B cell (primary cell): ENCODE measurements at regions not wholly inside any gene's neighbourhood (a gene's known extent, or its start where the extent isn't known, plus 50 kb on each side); places are given as distances from the start of the nearest gene placed in this dataset.

Experiments
- ATAC-seq: fragments of 200-7000 bp; cut with Tn5 transposase; one replicate; pipeline ENCODE4 v1.10.0; 2021; ENCODE audit warnings: low read depth, mild to moderate bottlenecking, moderate number of reproducible peaks, moderate library complexity
- CTCF ChIA-PET: fragments of 350-600 bp; sonication (Branson Sonifier 250); formaldehyde crosslinking; loops from one replicate; lab custom pipeline; 2021; ENCODE audit warnings: antibody characterized with exemption, inconsistent platforms; lab: Charles Lee
- POLR2A ChIA-PET: fragments of 350-600 bp; sonication (Branson Sonifier 250); formaldehyde crosslinking; loops from one replicate; lab custom pipeline; 2021; ENCODE audit warnings: antibody characterized with exemption; lab: Charles Lee
- DNase-seq: peaks from one replicate; pipeline ENCODE4 v3.0.0; 2013
- H2AFZ ChIP-seq: 2 replicates; pipeline ENCODE4 v1.6.1; 2012; ENCODE audit warnings: mild to moderate bottlenecking, low read depth, low read length; ENCODE audit not compliant: insufficient read depth, poor library complexity, severe bottlenecking
- H3K27ac ChIP-seq, 2 donors: 1 replicate in 1 of 2; 2 replicates in 1 of 2; pipeline ENCODE4 v1.5.1; 2012 to 2013; ENCODE audit warnings: low read length in 2 of 2, mild to moderate bottlenecking in 2 of 2, moderate library complexity in 1 of 2
- H3K27me3 ChIP-seq, 4 experiments: fragments of 200-600 bp in 1 of 4; sonication (generic) in 1 of 4; replicated peaks in 1 of 4; 1 replicate in 2 of 4; 2 replicates in 2 of 4; pipeline versions ENCODE4 v1.6.1 to v1.7.0; 2013 to 2016; ENCODE audit warnings: low read length in 3 of 4, mild to moderate bottlenecking in 2 of 4, mixed read lengths in 1 of 4, moderate library complexity in 1 of 4; ENCODE audit not compliant: insufficient read depth in 4 of 4, control insufficient read depth in 3 of 4; ENCODE audit errors: control extremely low read depth in 1 of 4
- H3K36me3 ChIP-seq, 2 experiments: replicated peaks in 1 of 2; 1 replicate in 1 of 2; 2 replicates in 1 of 2; pipeline versions ENCODE4 v1.6.1 to v1.7.1; 2013; ENCODE audit warnings: low read length in 1 of 2; ENCODE audit not compliant: insufficient read depth in 2 of 2, control insufficient read depth in 1 of 2; ENCODE audit errors: control extremely low read depth in 1 of 2, extremely low read depth in 1 of 2
- H3K4me1 ChIP-seq, 2 donors: fragments of 200-600 bp in 1 of 2; sonication (generic) in 1 of 2; 1 replicate in 1 of 2; 2 replicates in 1 of 2; pipeline versions ENCODE4 v1.5.1 to v1.6.1; 2013 to 2017; ENCODE audit warnings: low read length in 2 of 2; ENCODE audit not compliant: control insufficient read depth in 2 of 2, insufficient read depth in 2 of 2
- H3K4me2 ChIP-seq: replicated peaks from 2 replicates; pipeline ENCODE3; 2012; ENCODE audit warnings: mild to moderate bottlenecking, low read depth, low read length; ENCODE audit not compliant: poor library complexity, severe bottlenecking
- H3K4me3 ChIP-seq, 5 experiments: fragments of 200-600 bp in 1 of 5; sonication (generic) in 1 of 5; 1 replicate in 3 of 5; 2 replicates in 2 of 5; pipeline versions ENCODE4 v1.5.1 to v1.7.0; 2011 to 2016; ENCODE audit warnings: low read length in 4 of 5, mild to moderate bottlenecking in 4 of 5, low read depth in 2 of 5, control low read depth in 1 of 5, moderate library complexity in 1 of 5; ENCODE audit not compliant: insufficient read depth in 1 of 5; ENCODE audit errors: control extremely low read depth in 1 of 5, extremely low read depth in 1 of 5
- H3K79me2 ChIP-seq: fragments of 200-600 bp; sonication (generic); one replicate; pipeline ENCODE4 v1.6.0; 2016; ENCODE audit warnings: low read length; ENCODE audit not compliant: control insufficient read depth, insufficient read depth
- H3K9ac ChIP-seq: fragments of 200-600 bp; sonication (generic); 2 replicates; pipeline ENCODE4 v1.6.1; 2017; ENCODE audit warnings: mild to moderate bottlenecking, low read length, moderate library complexity
- H3K9me3 ChIP-seq, 3 donors: one replicate each; pipeline versions ENCODE4 v1.6.1 to v1.7.1; 2013; ENCODE audit warnings: low read length in 2 of 3; ENCODE audit not compliant: control insufficient read depth in 2 of 3, insufficient read depth in 1 of 3; ENCODE audit errors: control extremely low read depth in 1 of 3
- H4K20me1 ChIP-seq: 2 replicates; pipeline ENCODE4 v1.6.0; 2012; ENCODE audit warnings: mild to moderate bottlenecking, low read length; ENCODE audit not compliant: insufficient read depth, control insufficient read depth, poor library complexity, severe bottlenecking
- H3K27ac Mint-ChIP-seq: one replicate; pipeline ENCODE4 v1.8.0; 2021; ENCODE audit warnings: mixed read lengths
- H3K27me3 Mint-ChIP-seq: one replicate; pipeline ENCODE4 v1.8.0; 2021; ENCODE audit warnings: mixed read lengths
- H3K4me1 Mint-ChIP-seq: one replicate; pipeline ENCODE4 v1.8.0; 2021; ENCODE audit warnings: mixed read lengths
- H3K4me3 Mint-ChIP-seq: one replicate; pipeline ENCODE4 v1.8.0; 2021; ENCODE audit warnings: mixed read lengths
- H3K9me3 Mint-ChIP-seq: one replicate; pipeline ENCODE4 v1.8.0; 2022; ENCODE audit warnings: mixed read lengths; ENCODE audit not compliant: insufficient read depth
- EZH2 ChIP-seq: IDR thresholded peaks from 2 replicates; pipeline ENCODE4 v1.6.1; 2012; ENCODE audit warnings: borderline replicate concordance, low read depth, mild to moderate bottlenecking, moderate library complexity, low read length; ENCODE audit not compliant: insufficient read depth, poor library complexity, severe bottlenecking
- WGBS: methylation state at CpG from one replicate; pipeline ENCODE4 v1.1.5; 2013; ENCODE audit warnings: missing lambda C conversion rate; ENCODE audit not compliant: insufficient coverage; 5-methylcytosine and 5-hydroxymethylcytosine counted together
- intact Hi-C: fragments of 100-400 bp; cut with micrococcal nuclease; formaldehyde crosslinking; loops from one replicate; pipeline ENCODE4 v1.10.0; 2022
- TF ChIP-seq, protein P1 (sequence below): fragments of 200-600 bp; IDR thresholded peaks from one replicate; pipeline ENCODE4 v1.8.0; 2022; ENCODE audit warnings: antibody characterized with exemption, mild to moderate bottlenecking

DNA sequence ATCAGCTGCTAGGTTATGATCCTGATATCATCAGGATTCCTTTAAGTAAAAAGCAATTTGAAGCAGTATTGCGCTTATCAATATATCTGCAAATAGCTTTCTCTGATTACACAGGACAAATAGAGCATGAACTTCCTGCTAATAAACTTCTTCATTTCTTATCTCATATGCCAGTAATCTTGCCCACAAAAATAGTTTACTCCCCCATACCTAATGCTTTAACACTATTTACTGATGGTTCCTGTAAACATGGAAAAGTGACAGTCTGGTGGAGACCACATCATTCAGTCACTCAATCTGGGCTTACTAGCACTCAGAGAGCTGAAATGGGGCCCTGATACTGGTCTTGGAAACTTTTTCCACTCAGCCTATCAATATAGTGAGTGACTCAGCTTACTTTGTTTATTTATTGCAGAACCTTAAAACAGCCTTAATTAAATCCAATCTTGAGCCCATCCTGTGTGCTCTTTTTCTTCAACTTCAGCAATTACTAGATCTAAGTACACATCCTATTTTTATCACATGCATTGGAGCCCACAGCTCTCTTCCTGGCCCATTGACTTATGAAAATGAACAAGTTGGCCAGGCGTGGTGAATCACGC, 1464.3 kb downstream of the UQCRFS1 start:
- Mint-ChIP-seq H3K27ac (no peak overlapping the region), H3K4me1 (peaks cover 14% of the 10 kb centered on the region), H3K27me3 (no peaks in the 10 kb centered on the region), H3K4me3 (no peak overlapping the region), H3K9me3 (peaks cover 2% of the 10 kb centered on the region)
- WGBS = 92% methylated on average over 2 of the region's 3 CpGs
- Histone ChIP-seq H3K9ac (no peak overlapping the region), H3K79me2 (no peaks in the 10 kb centered on the region), H3K27me3 (no peaks in the 10 kb centered on the region), H2AFZ (no peak overlapping the region), H3K4me1 (peaks cover 0 to 5% of the 10 kb centered on the region in 2 donors), H3K9me3 (peaks cover 0 to 9% (median 0%) of the 10 kb centered on the region in 3 donors), H3K4me2 (no peak overlapping the region), H3K36me3 (no peaks in the 10 kb centered on the region), H3K27ac (no peak overlapping the region), H3K4me3 (no peak overlapping the region), H4K20me1 (no peaks in the 10 kb centered on the region)
- ATAC-seq = no peak
- CTCF ChIA-PET = interaction anchor here (1.2 kb wide), 1 partner anchor 78 kb away, joined by 4 read pairs; no protein-coding TSS in a partner anchor
- POLR2A ChIA-PET = no interaction called here
- intact Hi-C loops = no loop called here
- TF ChIP-seq, protein P1, sequence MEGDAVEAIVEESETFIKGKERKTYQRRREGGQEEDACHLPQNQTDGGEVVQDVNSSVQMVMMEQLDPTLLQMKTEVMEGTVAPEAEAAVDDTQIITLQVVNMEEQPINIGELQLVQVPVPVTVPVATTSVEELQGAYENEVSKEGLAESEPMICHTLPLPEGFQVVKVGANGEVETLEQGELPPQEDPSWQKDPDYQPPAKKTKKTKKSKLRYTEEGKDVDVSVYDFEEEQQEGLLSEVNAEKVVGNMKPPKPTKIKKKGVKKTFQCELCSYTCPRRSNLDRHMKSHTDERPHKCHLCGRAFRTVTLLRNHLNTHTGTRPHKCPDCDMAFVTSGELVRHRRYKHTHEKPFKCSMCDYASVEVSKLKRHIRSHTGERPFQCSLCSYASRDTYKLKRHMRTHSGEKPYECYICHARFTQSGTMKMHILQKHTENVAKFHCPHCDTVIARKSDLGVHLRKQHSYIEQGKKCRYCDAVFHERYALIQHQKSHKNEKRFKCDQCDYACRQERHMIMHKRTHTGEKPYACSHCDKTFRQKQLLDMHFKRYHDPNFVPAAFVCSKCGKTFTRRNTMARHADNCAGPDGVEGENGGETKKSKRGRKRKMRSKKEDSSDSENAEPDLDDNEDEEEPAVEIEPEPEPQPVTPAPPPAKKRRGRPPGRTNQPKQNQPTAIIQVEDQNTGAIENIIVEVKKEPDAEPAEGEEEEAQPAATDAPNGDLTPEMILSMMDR = no peak
- no peak for TF ChIP-seq EZH2
- no peak for DNase-seq

DNA sequence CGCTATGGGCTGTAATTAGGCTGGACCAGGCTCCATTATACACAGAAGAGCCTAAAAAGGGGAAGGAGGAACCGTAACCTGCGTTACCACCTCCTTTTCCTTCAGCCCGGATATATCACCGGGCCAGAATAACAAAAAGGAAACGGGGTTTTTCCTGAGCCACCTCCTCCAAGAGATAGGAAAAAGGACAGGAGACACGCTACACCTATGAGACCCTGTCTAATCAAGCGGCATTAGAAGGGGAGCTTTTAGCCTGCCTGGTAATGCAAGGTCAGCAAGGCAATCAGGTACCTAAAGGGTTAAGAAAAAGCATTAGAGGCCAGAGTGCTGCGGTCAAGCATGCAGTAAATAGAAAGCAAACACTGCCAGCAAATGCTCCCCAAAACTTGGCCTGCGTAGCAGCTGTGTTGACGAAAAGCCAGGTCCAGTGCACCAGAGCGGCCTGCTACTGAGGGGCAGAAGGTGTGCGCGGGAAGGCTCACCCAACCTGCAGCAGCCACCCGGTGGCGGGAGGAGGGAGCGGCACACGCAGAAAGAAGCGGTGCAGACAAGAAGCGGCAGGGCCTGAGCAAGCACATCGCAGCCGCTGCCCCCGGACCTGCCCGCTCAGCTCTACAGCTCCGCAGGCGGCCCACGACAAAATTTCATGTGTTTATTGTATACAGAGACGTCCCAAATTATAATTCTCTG, 1466.1 kb downstream of the UQCRFS1 start:
- Histone ChIP-seq H3K27me3 (no peaks in the 10 kb centered on the region), H3K4me3 (no peak overlapping the region), H2AFZ (no peak overlapping the region), H3K36me3 (no peaks in the 10 kb centered on the region), H3K9ac (no peak overlapping the region), H3K27ac (no peak overlapping the region), H3K79me2 (no peaks in the 10 kb centered on the region), H3K4me1 (peaks cover 0 to 5% of the 10 kb centered on the region in 2 donors), H3K9me3 (peaks cover 0 to 5% (median 0%) of the 10 kb centered on the region in 3 donors), H4K20me1 (no peaks in the 10 kb centered on the region), H3K4me2 (peak overlapping the region; percentile 42)
- POLR2A ChIA-PET = no interaction called here
- Mint-ChIP-seq H3K4me1 (peaks cover 14% of the 10 kb centered on the region), H3K27me3 (no peaks in the 10 kb centered on the region), H3K27ac (no peak overlapping the region), H3K9me3 (peaks cover 2% of the 10 kb centered on the region), H3K4me3 (peak overlapping the region; percentile 7)
- TF ChIP-seq, protein P1 = no peak
- no peak for TF ChIP-seq EZH2
- 35% methylated on average over 20 of the region's 28 CpGs for WGBS
- CTCF ChIA-PET = no interaction called here
- DNase-seq (no peak), ATAC-seq (peak; percentile 33)
- intact Hi-C loops = no loop called here
